GM18870 (cell line): ENCODE measurements at regions not wholly inside any gene's neighbourhood (a gene's known extent, or its start where the extent isn't known, plus 50 kb on each side); places are given as distances from the start of the nearest gene placed in this dataset.
"Not testable (repeated sequence)": the region's sequence is repeated elsewhere in the genome, so short reads cannot be mapped to it uniquely, and the experiment has no call there.

ENCODE experiments used
- ATAC-seq: cut with Tn5 transposase; IDR thresholded peaks from one replicate; pipeline ENCODE4 v1.9.1; 2021; ENCODE audit warnings: moderate library complexity; ENCODE audit not compliant: unreplicated experiment

DNA sequence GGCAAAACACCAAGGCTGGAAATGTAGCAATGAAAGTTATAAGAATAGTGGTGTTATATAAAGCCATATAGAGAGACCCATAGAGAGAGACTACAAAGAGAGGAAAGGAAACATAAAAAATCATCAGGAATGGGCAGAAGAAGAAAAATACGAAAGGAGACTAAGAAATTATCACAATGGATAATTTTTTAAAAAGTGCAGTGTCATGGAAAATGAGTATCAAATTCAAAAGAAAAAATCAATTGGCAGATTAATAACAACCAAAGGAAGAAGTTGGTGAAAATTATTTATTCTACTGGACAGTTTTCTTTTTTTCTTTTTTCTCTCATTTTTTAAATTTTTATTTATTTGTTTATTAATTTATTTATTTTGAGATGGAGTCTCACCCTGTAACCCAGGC lies 1488.4 kb upstream of the WWC1 start:
- ATAC-seq = no peak

DNA sequence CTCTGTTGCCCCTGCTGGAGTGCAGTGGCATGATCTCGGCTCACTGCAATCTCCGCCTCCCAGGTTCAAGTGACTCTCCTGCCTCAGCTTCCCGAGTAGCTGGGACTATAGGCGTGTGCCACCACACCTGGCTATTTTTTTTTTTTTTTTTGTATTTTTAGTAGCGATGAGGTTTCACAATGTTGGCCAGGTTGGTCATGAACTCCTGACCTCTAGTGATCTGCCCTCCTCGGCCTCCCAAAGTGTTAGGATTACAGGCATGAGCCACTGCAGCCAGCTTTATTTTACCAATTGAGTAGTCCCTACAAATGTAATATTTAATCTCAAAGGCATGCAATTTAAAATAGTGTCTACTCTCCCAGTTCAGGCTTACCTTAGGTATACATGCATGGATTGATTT lies 1487.2 kb upstream of the WWC1 start:
- not testable (repeated sequence) for ATAC-seq

DNA sequence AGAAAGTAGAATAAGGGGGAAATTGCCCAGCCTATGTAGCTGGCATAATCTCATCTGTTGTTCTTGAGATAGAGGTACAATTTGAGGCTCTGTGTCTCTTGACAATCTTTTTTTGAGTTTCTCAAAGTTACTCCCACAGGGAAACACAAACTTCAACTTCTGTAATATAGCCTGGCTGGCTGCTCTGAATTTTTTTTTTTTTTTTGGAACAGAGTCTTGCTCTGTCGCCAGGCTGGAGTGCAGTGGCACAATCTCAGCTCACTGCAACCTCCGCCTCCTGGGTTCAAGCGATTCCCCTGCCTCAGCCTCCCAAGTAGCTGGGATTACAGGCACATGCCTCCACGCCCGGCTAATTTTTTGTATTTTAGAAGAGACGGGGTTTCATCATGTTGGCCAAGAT lies 1486.8 kb upstream of the WWC1 start:
- not testable (repeated sequence) for ATAC-seq

DNA sequence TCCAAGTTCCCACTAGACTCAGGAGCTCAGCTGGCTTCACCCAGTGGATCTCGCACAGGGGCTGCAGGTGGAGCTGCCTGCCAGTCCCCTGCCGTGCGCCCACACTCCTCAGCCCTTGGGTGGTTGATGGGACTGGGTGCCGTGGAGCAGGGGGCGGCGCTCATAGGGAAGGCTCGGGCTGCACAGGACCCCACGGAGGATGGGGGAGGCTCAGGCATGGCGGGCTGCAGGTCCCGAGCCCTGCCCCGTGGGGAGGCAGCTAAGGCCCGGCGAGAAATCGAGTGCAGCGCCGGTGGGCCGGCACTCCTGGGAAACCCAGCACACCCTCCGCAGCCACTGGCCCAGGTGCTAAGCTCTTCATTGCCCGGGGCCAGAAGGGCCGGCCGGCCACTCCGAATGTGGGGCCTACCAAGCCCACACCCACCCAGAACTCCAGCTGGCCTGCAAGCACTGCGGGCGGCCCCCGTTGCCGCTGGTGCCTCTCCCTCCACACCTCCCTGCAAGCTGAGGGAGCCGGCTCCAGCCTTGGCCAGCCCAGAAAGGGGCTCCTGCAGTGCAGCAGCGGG lies 1481.3 kb upstream of the WWC1 start:
- not testable (repeated sequence) for ATAC-seq

DNA sequence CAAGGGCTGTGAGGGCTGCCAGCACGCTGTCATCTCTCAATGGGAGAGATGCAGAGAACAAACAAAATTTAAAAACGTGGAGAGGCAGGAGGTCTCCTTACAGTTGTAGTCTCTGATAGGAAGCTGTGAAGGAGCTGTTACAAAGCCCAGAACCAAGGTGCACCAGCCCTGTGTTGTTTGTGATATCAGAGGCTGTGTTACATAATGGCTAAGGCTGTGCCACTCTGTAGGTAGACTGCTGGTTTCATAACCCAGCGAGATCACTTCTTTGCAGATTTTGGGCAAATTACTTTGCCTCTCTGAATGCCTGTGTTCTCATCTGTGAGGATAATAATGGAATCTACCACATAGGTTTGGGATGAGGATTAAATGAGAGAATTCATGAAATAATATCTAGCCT lies 1480.7 kb upstream of the WWC1 start:
- ATAC-seq = no peak

DNA sequence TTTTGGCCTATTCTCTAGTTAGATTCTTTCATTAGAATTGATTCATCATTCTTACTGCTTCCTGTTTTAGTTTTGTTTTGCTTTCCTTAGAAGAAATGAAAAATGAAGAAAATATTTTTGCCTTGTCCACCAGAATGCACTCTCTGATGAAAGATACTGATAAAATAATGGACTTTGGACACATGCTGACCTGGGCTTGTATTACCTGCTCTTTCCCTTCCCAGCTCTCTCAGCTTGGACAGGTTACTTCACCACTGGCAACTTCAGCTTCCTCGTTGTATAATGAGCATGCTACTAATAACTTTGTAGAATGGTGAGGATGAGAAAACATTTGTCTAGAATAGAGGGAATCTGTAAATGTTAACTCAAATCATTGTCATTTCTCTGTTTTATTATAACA lies 1468.1 kb upstream of the WWC1 start:
- no peak for ATAC-seq

DNA sequence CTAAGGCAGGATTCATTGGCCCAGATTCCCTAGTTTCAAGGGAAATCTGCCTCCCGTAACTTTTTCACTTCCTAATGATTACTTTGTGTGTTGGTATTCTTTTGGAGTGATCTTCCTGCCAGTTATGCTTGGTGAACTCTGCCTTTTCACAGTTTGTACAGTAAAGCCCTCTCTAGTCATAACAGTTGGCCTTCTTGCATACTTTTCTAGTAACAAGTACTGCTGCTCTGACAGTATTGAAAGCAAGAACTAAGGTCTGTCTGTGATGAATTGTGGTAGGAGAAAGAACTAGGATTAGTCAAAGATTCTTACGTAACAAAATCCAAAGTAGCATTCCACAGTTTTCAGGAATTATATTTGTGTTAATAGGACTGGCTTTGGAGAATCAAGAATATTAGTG lies 1457.2 kb upstream of the WWC1 start:
- ATAC-seq = no peak

DNA sequence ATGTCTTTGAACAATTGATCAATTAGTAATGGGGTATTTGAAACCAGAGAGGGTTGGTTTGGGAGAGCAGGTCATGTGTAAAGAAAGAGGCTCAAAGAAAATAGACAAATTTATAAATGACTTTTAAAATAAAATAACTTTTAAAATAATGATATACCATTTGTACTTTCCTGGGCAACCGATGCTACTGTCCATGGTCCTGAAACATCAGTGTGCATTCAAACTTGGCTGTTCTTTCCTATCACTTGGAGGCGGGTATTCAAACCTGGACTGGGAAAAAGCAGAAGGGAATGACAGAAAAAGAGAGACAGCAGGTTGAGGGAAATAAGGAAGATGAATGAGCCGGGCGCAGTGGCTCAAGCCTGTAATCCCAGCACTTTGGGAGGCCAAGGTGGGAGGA lies 1446.4 kb upstream of the WWC1 start:
- no peak for ATAC-seq

DNA sequence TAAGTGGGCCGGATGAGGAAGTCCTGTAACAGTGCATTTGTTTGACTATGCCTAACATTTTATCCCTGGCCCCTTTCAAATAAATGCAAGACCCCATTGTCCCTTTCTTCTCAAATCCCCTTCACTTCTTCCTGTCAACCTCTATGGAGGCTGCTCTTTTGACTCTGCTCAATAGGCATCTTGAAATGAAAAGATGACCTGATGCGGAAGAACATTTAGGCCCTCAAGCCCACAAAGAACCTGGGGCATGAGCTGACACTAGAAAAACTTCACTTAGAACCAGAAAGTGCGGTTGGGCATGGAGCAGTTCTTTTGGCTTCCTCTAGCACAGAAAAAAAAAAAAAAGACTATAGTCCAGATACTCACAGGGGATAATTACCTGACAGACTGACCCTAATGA lies 1434.7 kb upstream of the WWC1 start:
- ATAC-seq = no peak

DNA sequence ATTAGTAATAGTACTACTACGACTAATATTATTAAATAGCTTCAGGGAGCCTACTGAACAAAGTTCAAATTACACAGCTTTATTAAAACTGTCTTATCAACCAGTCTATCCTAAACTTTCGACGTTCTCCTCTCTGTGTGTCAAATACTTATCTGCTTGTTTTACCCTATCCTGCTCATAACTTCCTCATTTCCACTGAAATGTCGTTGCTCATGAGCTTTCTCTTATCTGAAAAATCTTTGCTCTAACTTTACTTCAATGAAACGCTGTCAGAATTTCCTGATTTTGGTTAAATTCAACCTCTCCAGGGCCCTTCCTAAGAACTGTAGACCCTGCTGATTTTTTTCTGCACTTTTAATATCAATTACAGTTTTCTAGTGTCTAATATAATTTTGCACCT lies 1431.0 kb upstream of the WWC1 start:
- no peak for ATAC-seq

DNA sequence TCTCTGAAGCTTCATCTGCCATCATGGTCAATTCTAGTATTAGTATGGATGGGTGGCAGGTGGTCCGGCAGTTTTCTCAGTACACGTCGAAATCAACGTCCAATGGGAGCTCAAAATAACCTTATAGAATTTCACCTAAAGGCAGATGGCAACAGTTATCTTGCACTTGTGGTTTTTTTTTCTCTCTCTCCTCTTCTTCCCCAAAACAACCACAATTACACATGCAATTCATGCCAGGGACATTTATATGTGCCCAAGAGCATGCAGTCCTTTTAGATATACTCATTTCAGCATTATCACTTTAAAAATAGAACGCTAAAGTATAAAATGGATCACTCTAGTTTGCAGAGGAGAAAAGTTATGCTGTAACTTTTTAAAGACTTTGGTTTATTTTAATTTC lies 1428.9 kb upstream of the WWC1 start:
- no peak for ATAC-seq

DNA sequence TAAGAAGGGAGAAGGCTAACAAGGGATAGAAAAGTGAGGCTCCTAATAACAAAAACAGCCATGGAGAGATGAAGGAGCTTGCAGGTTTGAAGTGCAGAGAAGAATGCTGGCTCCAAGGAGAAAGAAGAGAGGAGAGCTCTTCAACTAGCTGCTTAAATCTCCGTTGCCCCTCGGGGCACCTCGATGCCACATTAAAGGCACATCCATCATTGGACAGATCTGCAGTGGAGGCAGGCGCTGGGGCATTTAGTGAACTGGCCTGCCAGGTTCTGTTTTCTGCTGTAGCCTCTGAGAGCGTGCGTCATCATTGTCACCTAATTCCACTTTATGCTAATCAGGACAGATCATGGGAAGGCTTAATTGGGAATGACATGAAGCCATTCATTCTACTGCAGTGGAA lies 1426.2 kb upstream of the WWC1 start:
- ATAC-seq = no peak

DNA sequence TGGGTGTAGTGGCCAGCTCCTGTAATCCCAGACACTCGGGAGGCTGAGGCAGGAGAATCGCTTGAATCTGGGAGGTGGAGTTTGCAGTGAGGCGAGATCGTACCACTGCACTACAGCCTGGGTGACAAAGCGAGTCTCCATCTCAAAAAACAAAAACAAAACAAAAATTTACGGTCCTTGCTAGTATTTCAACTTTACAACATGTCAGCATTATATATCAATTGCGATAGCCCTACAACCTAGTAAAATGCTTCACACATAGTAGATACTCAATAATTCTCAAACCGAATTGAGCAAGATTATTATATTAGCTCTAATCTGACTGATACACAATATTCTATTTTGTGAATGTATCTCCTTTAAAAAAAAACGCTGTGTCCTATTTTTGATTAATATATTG lies 1411.0 kb upstream of the WWC1 start:
- no peak for ATAC-seq

DNA sequence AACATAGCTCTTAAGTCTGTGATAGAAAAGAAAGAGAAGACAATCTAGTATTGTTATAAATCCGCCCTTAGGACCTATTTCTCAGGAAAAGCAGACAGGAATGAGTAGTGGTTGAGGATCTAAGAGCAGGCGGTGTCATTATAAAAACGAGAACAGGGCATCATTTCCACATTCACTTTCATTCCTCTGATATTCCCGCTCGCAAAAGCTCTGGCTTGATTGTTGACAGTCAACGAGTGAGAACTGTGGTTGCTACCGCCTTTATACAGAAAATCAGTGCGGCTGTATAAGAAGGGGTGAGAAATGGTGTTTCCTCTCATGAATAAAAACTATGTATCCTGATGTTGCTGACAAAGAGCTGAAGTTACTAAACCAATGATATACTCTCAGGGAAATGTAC lies 1409.6 kb upstream of the WWC1 start:
- no peak for ATAC-seq

DNA sequence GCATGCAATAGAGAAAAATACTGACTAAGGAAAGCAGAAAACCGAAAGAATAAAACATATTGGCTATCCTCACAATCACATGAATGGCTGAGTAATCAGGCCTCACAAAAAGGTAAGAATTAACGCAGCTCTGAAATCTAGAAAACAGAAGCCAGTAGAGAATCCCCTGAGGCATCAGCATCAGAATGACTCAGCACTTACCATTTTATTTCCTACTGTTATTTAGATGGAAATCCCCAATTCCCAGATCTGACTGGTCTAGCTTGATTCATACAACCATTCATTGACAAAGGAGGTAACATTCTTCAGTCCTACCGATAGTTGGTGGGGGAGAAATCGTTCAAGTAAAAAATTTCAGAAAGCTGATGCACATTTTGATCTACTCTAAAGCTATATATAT lies 1408.4 kb upstream of the WWC1 start:
- ATAC-seq = no peak

DNA sequence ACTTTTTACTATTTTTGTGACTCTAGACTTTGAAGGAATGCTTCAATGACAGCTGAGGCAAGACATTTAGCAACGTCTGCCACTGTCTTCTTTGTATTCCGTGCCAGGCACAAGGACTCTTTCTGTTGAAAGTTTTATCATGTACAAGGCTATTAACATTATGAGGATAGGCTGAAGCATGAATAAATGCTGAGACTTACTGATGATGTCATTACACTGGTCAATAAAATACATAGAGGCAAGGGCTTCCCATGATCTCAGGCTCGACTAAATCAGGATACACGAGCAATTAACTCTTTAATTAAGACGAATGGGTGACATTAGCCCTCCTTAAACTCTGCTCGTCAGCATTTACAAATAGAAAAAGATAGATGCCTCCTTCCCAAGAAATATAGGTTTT lies 1393.3 kb upstream of the WWC1 start:
- ATAC-seq = no peak

DNA sequence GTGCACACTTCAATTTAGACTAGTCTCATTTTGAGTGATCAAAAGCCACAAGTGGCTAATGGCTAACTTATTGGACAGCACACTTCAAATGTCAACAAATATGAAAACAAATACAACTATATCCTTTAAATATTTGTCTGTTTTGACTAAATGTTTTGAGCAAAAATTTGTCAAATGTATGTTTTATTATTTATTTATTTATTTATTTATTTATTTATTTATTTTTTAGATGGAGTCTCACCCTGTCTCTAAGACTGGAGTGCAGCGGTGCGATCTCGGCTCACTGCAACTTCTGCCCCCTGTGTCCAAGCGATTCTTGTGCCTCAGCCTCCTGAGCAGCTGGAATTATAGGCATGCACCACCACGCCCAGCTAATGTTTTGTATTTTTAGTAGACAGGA lies 1392.1 kb upstream of the WWC1 start:
- no peak for ATAC-seq

DNA sequence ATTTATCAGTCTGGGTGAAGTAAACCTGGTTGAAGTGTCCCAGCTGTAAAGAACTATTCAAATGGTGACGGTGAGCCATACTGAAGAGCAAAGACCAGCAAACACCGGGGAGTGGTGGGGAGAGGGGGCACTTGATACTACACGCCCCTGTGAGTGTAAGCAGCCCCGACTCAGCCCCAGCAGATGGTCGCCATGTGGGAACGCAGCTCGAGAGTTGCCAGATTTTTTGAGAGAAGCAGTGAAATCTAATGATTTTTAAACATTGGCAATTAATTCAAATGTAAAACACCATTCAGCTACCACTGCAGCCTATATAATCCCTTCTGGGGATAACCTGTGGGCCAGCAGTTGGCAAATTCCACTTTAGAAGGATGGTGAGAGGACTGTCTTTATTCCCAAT lies 1386.9 kb upstream of the WWC1 start:
- no peak for ATAC-seq

DNA sequence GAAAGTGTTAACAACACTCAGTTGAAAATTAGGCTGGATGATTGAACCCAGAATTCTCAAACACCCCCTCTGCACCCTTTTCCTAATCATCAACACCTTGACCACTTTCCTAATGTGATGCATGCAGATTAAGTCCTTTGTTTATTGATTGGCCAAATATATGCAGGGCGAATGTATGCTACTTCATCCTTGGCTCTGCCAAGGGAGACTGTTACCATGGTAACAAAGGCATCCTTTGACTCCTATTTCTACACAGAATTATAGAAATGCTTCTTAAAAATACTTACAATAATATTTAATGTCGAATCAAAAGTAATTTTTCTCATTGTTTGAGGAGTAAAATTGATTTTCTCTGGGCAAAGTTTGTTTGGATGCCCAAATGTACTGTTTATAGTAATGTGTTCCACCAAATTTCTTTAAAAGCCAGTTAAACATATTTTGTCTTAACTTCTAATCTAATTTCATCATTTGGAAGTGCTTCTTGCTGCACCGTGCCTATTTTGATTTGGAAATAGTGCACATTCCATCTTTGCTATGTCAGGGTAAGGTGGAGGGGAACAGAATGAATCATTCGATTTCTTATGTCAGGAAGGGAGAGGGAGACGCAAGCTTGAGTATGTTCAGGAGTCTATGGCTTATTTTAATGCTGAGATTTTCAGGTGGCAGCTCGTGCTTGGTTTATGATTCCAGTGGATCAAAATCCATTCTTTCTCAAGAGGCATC lies 1384.3 kb upstream of the WWC1 start:
- ATAC-seq = no peak

DNA sequence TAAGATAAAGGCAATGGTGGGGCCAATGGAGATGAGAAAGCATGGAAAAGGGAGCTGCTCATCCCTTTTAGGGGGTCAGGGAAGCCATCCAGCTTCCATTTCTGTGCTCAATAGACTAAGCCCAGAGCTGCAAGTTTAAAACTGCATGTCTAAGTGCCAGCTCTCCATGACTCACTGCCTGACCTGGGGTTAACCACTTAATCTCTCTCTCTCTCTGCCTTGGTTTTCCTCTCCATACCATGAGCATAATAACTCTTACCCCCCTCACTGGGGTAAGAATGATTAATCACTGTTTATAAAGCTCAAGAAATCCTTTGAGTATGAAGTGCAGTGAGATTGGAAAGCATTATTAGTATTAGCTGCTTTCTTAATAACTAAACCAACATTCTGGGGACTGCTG lies 1382.4 kb upstream of the WWC1 start:
- no peak for ATAC-seq

DNA sequence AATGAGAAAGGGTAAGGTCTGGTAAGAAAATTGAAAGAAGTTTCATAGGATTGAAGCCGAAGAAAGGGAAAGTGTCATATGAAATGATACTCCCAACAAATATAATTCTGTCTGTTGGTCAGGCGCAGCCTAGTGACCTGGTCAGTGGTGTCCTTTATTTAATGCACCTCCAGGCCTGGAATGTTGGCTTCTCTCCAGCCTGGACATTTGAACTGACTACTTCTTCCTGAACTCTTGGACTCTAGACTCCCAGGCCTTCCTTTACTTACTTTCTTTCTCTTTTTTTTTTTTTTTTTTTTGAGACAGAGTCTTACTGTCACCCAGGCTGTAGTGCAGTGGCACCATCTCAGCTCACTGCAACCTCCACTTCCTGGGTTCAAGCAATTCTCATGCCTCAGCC lies 1381.5 kb upstream of the WWC1 start:
- ATAC-seq = no peak

DNA sequence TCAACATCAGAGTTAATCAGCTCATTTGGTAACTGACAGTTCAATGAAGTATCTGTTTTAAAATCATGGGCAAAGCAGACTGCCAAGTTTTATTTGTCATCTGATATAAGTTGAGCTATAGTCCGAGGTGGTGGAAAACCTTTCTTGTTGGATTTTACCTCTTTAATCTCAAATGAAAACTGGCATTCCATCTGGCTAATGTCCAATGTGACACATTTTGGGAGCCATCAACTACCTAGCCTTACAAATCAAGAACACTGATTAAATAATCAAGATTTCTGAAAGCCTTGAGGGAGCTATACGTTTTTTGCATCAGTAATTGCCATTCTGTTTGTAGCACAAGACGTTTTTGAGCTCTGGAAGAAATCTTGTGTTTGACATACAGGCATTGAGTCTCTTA lies 1380.5 kb upstream of the WWC1 start:
- no peak for ATAC-seq

DNA sequence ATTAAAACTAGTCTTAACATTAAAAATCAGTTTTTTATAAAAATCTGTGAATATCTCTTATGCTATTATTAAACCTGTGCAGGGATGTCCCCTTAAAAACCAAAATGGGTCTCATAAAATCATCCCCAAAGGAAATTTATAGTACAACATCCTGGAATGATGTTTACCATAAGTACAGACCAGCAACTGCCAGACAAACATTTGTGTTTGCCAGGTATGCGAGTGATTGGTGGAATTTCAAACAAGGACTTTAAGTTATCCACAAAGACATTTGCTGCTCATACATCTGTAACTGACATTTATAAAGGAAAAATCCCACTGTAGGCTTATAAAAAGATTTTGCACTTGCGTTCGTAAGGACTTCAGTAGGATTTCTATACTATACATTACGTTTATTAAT lies 1375.4 kb upstream of the WWC1 start:
- ATAC-seq = no peak
